ENCODE measurements at regions not wholly inside any gene's neighbourhood (a gene's known extent, or its start where the extent isn't known, plus 50 kb on each side); places are given as distances from the start of the nearest gene placed in this dataset.
A peak's percentile ranks its signal among the peaks of the same experiment; 100 is the strongest.

- ChIA-PET CTCF (no interaction called here), POLR2A (ENCODE audit: low non-redundant PET) (no interaction called here)
- DNase-seq (ENCODE audit: low spot score) = no peak
- peak overlapping the region; percentile 80 for H3K27ac ChIP-seq
- no peak for TF ChIP-seq CTCF (conservative IDR thresholded peaks at IDR 0.05; ENCODE audit: low read depth)
Measured at GRCh38 chr6:77368660-77369313, 94.5 kb downstream of the HTR1B start.

GRCh38 chr6:77366798-77367197, 96.5 kb downstream of the HTR1B start:
- DNase-seq (ENCODE audit: low spot score) = no peak
- no peak overlapping the region for H3K27ac ChIP-seq
- no peak for TF ChIP-seq CTCF (conservative IDR thresholded peaks at IDR 0.05; ENCODE audit: low read depth)
- POLR2A ChIA-PET (ENCODE audit: low non-redundant PET) = no interaction called here
- CTCF ChIA-PET = interaction anchor here (0.6 kb wide), 1 partner anchor 18 kb away, joined by 3 read pairs; no protein-coding TSS in a partner anchor

- no peak overlapping the region for H3K27ac ChIP-seq
- TF ChIP-seq CTCF (conservative IDR thresholded peaks at IDR 0.05; ENCODE audit: low read depth) = no peak
- ChIA-PET CTCF (interaction anchor here (0.5 kb wide), 1 partner anchor 153 kb away, joined by 4 read pairs; no protein-coding TSS in a partner anchor), POLR2A (ENCODE audit: low non-redundant PET) (no interaction called here)
- DNase-seq (ENCODE audit: low spot score) = no peak
Measured at GRCh38 chr6:77363702-77364101, 99.6 kb downstream of the HTR1B start.

- no peak for TF ChIP-seq CTCF (conservative IDR thresholded peaks at IDR 0.05; ENCODE audit: low read depth)
- ChIA-PET CTCF (no interaction called here), POLR2A (ENCODE audit: low non-redundant PET) (no interaction called here)
- no peak for DNase-seq (ENCODE audit: low spot score)
- H3K27ac ChIP-seq = no peak overlapping the region
Measured at GRCh38 chr6:77362055-77362454, 101.2 kb downstream of the HTR1B start.

GRCh38 chr6:77361018-77361417, 102.3 kb downstream of the HTR1B start:
- no peak for TF ChIP-seq CTCF (conservative IDR thresholded peaks at IDR 0.05; ENCODE audit: low read depth)
- ChIA-PET POLR2A (ENCODE audit: low non-redundant PET) (no interaction called here), CTCF (no interaction called here)
- H3K27ac ChIP-seq = no peak overlapping the region
- DNase-seq (ENCODE audit: low spot score) = no peak

GRCh38 chr6:77356821-77357220, 106.5 kb downstream of the HTR1B start:
- no peak for TF ChIP-seq CTCF (conservative IDR thresholded peaks at IDR 0.05; ENCODE audit: low read depth)
- H3K27ac ChIP-seq = no peak overlapping the region
- CTCF ChIA-PET = interaction anchor here (0.6 kb wide), 1 partner anchor 95 kb away, joined by 5 read pairs; no protein-coding TSS in a partner anchor
- POLR2A ChIA-PET (ENCODE audit: low non-redundant PET) = no interaction called here
- DNase-seq (ENCODE audit: low spot score) = no peak
